ENCODE measurements at regions not wholly inside any gene's neighbourhood (a gene's known extent, or its start where the extent isn't known, plus 50 kb on each side); places are given as distances from the start of the nearest gene placed in this dataset.
"Not testable (repeated sequence)": the region's sequence is repeated elsewhere in the genome, so short reads cannot be mapped to it uniquely, and the experiment has no call there.

GRCh38 chrX:94524867-94525266 lies 850.9 kb downstream of the FAM133A start:
- no peak overlapping the region for H3K4me3 ChIP-seq (ENCODE audit: low read length)
- DNase-seq (ENCODE audit: low read depth, low spot score): no peak

GRCh38 chrX:94545722-94546121 lies 871.7 kb downstream of the FAM133A start:
- no peak overlapping the region for H3K4me3 ChIP-seq (ENCODE audit: low read length)
- no peak for DNase-seq (ENCODE audit: low read depth, low spot score)

- H3K4me3 ChIP-seq (ENCODE audit: low read length): no peak overlapping the region
- DNase-seq (ENCODE audit: low read depth, low spot score): no peak
Observed at GRCh38 chrX:94551831-94552230, 877.8 kb downstream of the FAM133A start.

GRCh38 chrX:94560930-94561329 lies 886.9 kb downstream of the FAM133A start:
- no peak for DNase-seq (ENCODE audit: low read depth, low spot score)

GRCh38 chrX:94576367-94577004 lies 902.5 kb downstream of the FAM133A start:
- no peak overlapping the region for H3K4me3 ChIP-seq (ENCODE audit: low read length)
- peak; percentile 0 for DNase-seq (ENCODE audit: low read depth, low spot score)

More at GRCh38 chrX:94560930-94561329, 886.9 kb downstream of the FAM133A start:
- H3K4me3 ChIP-seq (ENCODE audit: low read length): no peak overlapping the region

GRCh38 chrX:94600077-94600476 lies 926.1 kb downstream of the FAM133A start:
- DNase-seq (ENCODE audit: low read depth, low spot score): no peak
- no peak overlapping the region for H3K4me3 ChIP-seq (ENCODE audit: low read length)

GRCh38 chrX:94612140-94612539 lies 938.1 kb downstream of the FAM133A start:
- DNase-seq (ENCODE audit: low read depth, low spot score): no peak

GRCh38 chrX:94633237-94633636 lies 959.2 kb downstream of the FAM133A start:
- DNase-seq (ENCODE audit: low read depth, low spot score): no peak
- H3K4me3 ChIP-seq (ENCODE audit: low read length): no peak overlapping the region

More at GRCh38 chrX:94612140-94612539, 938.1 kb downstream of the FAM133A start:
- H3K4me3 ChIP-seq (ENCODE audit: low read length): no peak overlapping the region

- H3K4me3 ChIP-seq (ENCODE audit: low read length): no peak overlapping the region
- DNase-seq (ENCODE audit: low read depth, low spot score): no peak
Observed at GRCh38 chrX:94635003-94635402, 961.0 kb downstream of the FAM133A start.

GRCh38 chrX:94645726-94646125 lies 971.7 kb downstream of the FAM133A start:
- no peak overlapping the region for H3K4me3 ChIP-seq (ENCODE audit: low read length)

GRCh38 chrX:94655180-94655579 lies 981.2 kb downstream of the FAM133A start:
- H3K4me3 ChIP-seq (ENCODE audit: low read length): no peak overlapping the region
- DNase-seq (ENCODE audit: low read depth, low spot score): no peak

More at GRCh38 chrX:94645726-94646125, 971.7 kb downstream of the FAM133A start:
- DNase-seq (ENCODE audit: low read depth, low spot score): no peak

GRCh38 chrX:94662689-94663088 lies 988.7 kb downstream of the FAM133A start:
- H3K4me3 ChIP-seq (ENCODE audit: low read length): no peak overlapping the region
- no peak for DNase-seq (ENCODE audit: low read depth, low spot score)

- no peak for DNase-seq (ENCODE audit: low read depth, low spot score)
Observed at GRCh38 chrX:94676285-94676684, 1002.3 kb downstream of the FAM133A start.

GRCh38 chrX:94686071-94686470 lies 1012.1 kb downstream of the FAM133A start:
- DNase-seq (ENCODE audit: low read depth, low spot score): no peak
- no peak overlapping the region for H3K4me3 ChIP-seq (ENCODE audit: low read length)

More at GRCh38 chrX:94676285-94676684, 1002.3 kb downstream of the FAM133A start:
- no peak overlapping the region for H3K4me3 ChIP-seq (ENCODE audit: low read length)

GRCh38 chrX:94695910-94696309 lies 1021.9 kb downstream of the FAM133A start:
- no peak overlapping the region for H3K4me3 ChIP-seq (ENCODE audit: low read length)
- DNase-seq (ENCODE audit: low read depth, low spot score): no peak

- H3K4me3 ChIP-seq (ENCODE audit: low read length); DNase-seq (ENCODE audit: low read depth, low spot score): not testable (repeated sequence)
Observed at GRCh38 chrX:94704348-94705256, 1030.6 kb downstream of the FAM133A start.

GRCh38 chrX:94721386-94721785 lies 1047.4 kb downstream of the FAM133A start:
- no peak for DNase-seq (ENCODE audit: low read depth, low spot score)
- no peak overlapping the region for H3K4me3 ChIP-seq (ENCODE audit: low read length)

- H3K4me3 ChIP-seq (ENCODE audit: low read length): no peak overlapping the region
- no peak for DNase-seq (ENCODE audit: low read depth, low spot score)
Observed at GRCh38 chrX:94722578-94722977, 1048.6 kb downstream of the FAM133A start.

GRCh38 chrX:94742772-94743171 lies 1068.8 kb downstream of the FAM133A start:
- no peak overlapping the region for H3K4me3 ChIP-seq (ENCODE audit: low read length)
- DNase-seq (ENCODE audit: low read depth, low spot score): no peak

GRCh38 chrX:94743478-94743877 lies 1069.5 kb downstream of the FAM133A start:
- no peak overlapping the region for H3K4me3 ChIP-seq (ENCODE audit: low read length)
- peak; percentile 82 for DNase-seq (ENCODE audit: low read depth, low spot score)

Measured in Jurkat, Clone E6-1 (cell line).